ENCODE measurements at regions not wholly inside any gene's neighbourhood (a gene's known extent, or its start where the extent isn't known, plus 50 kb on each side); places are given as distances from the start of the nearest gene placed in this dataset.

- POLR2A ChIA-PET: no interaction called here
- no peaks in the 10 kb centered on the region for H3K4me1 ChIP-seq (ENCODE audit: insufficient read depth, low read length, poor library complexity, severe bottlenecking)
- no TSS peak for BruUV-seq (replicated peaks)
These were observed 73.5 kb downstream of the MFAP3 start for GRCh38 chr5:154112255-154112654.

GRCh38 chr5:154115291-154115690, 75.2 kb upstream of the GALNT10 start:
- DNase-seq (ENCODE audit: low spot score): no peak
- H3K27ac ChIP-seq (ENCODE audit: low read depth, low read length, poor library complexity, severe bottlenecking): no peak overlapping the region
- H3K9me3 ChIP-seq (ENCODE audit: low read length): no peaks in the 10 kb centered on the region
- H3K79me2 ChIP-seq (ENCODE audit: insufficient read depth, low read depth, low read length): no peaks in the 10 kb centered on the region
- ChIA-PET CTCF (ENCODE audit: unreplicated experiment) (interaction anchor here (0.6 kb wide), 1 partner anchor 130 kb away, joined by 3 read pairs; no protein-coding TSS in a partner anchor), POLR2A (no interaction called here)
- no peak overlapping the region for H3K4me2 ChIP-seq (ENCODE audit: low read length)
- no TSS peak for BruUV-seq (replicated peaks)
- H3K36me3 ChIP-seq (ENCODE audit: insufficient read depth, low read length): no peaks in the 10 kb centered on the region
- TF ChIP-seq EZH2phosphoT487 (IDR thresholded peaks at IDR 0.05; ENCODE audit: borderline replicate concordance, low read depth, low read length): no peak
- TF ChIP-seq, protein P1, sequence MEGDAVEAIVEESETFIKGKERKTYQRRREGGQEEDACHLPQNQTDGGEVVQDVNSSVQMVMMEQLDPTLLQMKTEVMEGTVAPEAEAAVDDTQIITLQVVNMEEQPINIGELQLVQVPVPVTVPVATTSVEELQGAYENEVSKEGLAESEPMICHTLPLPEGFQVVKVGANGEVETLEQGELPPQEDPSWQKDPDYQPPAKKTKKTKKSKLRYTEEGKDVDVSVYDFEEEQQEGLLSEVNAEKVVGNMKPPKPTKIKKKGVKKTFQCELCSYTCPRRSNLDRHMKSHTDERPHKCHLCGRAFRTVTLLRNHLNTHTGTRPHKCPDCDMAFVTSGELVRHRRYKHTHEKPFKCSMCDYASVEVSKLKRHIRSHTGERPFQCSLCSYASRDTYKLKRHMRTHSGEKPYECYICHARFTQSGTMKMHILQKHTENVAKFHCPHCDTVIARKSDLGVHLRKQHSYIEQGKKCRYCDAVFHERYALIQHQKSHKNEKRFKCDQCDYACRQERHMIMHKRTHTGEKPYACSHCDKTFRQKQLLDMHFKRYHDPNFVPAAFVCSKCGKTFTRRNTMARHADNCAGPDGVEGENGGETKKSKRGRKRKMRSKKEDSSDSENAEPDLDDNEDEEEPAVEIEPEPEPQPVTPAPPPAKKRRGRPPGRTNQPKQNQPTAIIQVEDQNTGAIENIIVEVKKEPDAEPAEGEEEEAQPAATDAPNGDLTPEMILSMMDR (conservative IDR thresholded peaks at IDR 0.05; ENCODE audit: low read length): no peak
- no peaks in the 10 kb centered on the region for H3K9me2 ChIP-seq (ENCODE audit: insufficient read depth, low read length)
- no peak overlapping the region for H3K4me3 ChIP-seq (ENCODE audit: low read depth, low read length, poor library complexity, severe bottlenecking)
- peaks cover 8% of the 10 kb centered on the region for H3K4me1 ChIP-seq (ENCODE audit: insufficient read depth, low read length, poor library complexity, severe bottlenecking)
- intact Hi-C loops (cut with micrococcal nuclease; ENCODE audit: unreplicated experiment): no loop called here
- H2AFZ ChIP-seq (ENCODE audit: low read length): no peak overlapping the region
- no peaks in the 10 kb centered on the region for H4K20me1 ChIP-seq (ENCODE audit: insufficient read depth, low read length)

More at GRCh38 chr5:154112255-154112654, 73.5 kb downstream of the MFAP3 start:
- Histone ChIP-seq H3K9me2 (ENCODE audit: insufficient read depth, low read length) (no peaks in the 10 kb centered on the region), H3K79me2 (ENCODE audit: insufficient read depth, low read depth, low read length) (no peaks in the 10 kb centered on the region), H3K9me3 (ENCODE audit: low read length) (no peaks in the 10 kb centered on the region), H3K4me2 (ENCODE audit: low read length) (no peak overlapping the region), H3K36me3 (ENCODE audit: insufficient read depth, low read length) (no peaks in the 10 kb centered on the region), H3K4me3 (ENCODE audit: low read depth, low read length, poor library complexity, severe bottlenecking) (no peak overlapping the region), H2AFZ (ENCODE audit: low read length) (no peak overlapping the region), H3K27ac (ENCODE audit: low read depth, low read length, poor library complexity, severe bottlenecking) (no peak overlapping the region), H4K20me1 (ENCODE audit: insufficient read depth, low read length) (no peaks in the 10 kb centered on the region)
- intact Hi-C loops (cut with micrococcal nuclease; ENCODE audit: unreplicated experiment): no loop called here
- DNase-seq (ENCODE audit: low spot score): no peak
- CTCF ChIA-PET (ENCODE audit: unreplicated experiment): no interaction called here
- no peak for TF ChIP-seq EZH2phosphoT487 (IDR thresholded peaks at IDR 0.05; ENCODE audit: borderline replicate concordance, low read depth, low read length)
- TF ChIP-seq, protein P1 (conservative IDR thresholded peaks at IDR 0.05; ENCODE audit: low read length): no peak

DNA sequence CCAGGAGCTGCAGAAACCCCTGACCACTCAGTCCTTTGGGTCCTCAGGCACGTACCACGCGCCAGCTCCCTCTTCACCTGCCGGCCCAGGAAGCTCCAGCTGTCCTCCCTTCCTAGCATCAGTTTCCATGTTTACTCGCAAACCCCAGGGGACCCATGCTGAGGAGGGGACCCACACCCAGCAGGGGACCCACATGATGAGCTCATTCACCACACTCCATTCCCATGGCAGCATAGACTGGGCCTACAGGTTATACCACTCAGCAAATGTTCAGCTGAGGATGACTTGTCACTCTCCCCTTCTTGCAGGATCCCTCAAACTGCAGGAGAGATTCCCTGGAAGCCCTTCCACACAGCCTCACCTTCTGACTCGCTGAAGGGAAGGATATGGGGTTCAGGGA, 73.5 kb upstream of the GALNT10 start:
- BruUV-seq (replicated peaks): no TSS peak
- no peaks in the 10 kb centered on the region for H4K20me1 ChIP-seq (ENCODE audit: insufficient read depth, low read length)
- no peak for DNase-seq (ENCODE audit: low spot score)
- H3K36me3 ChIP-seq (ENCODE audit: insufficient read depth, low read length): no peaks in the 10 kb centered on the region
- H3K9me2 ChIP-seq (ENCODE audit: insufficient read depth, low read length): no peaks in the 10 kb centered on the region
- H3K27ac ChIP-seq (ENCODE audit: low read depth, low read length, poor library complexity, severe bottlenecking): no peak overlapping the region
- ChIA-PET POLR2A (interaction anchor here (0.7 kb wide), 1 partner anchor 887 kb away, joined by 3 read pairs; no protein-coding TSS in a partner anchor), CTCF (ENCODE audit: unreplicated experiment) (no interaction called here)
- no peak overlapping the region for H3K4me2 ChIP-seq (ENCODE audit: low read length)
- H2AFZ ChIP-seq (ENCODE audit: low read length): no peak overlapping the region
- intact Hi-C loops (cut with micrococcal nuclease; ENCODE audit: unreplicated experiment): no loop called here
- no peak for TF ChIP-seq EZH2phosphoT487 (IDR thresholded peaks at IDR 0.05; ENCODE audit: borderline replicate concordance, low read depth, low read length)
- TF ChIP-seq, protein P1 (conservative IDR thresholded peaks at IDR 0.05; ENCODE audit: low read length): no peak
- no peaks in the 10 kb centered on the region for H3K79me2 ChIP-seq (ENCODE audit: insufficient read depth, low read depth, low read length)
- no peaks in the 10 kb centered on the region for H3K9me3 ChIP-seq (ENCODE audit: low read length)
- peaks cover 8% of the 10 kb centered on the region for H3K4me1 ChIP-seq (ENCODE audit: insufficient read depth, low read length, poor library complexity, severe bottlenecking)
- H3K4me3 ChIP-seq (ENCODE audit: low read depth, low read length, poor library complexity, severe bottlenecking): no peak overlapping the region

Data from OCI-LY7 (cell line).